GM23338 (cell line): ENCODE measurements at regions not wholly inside any gene's neighbourhood (a gene's known extent, or its start where the extent isn't known, plus 50 kb on each side); places are given as distances from the start of the nearest gene placed in this dataset.
"Not testable (repeated sequence)": the region's sequence is repeated elsewhere in the genome, so short reads cannot be mapped to it uniquely, and the experiment has no call there.

Source experiments
- EZH2 ChIP-seq: fragments of 200-600 bp; sonication (generic); IDR thresholded peaks from one replicate; pipeline ENCODE4 v1.8.0; 2017; ENCODE audit warnings: antibody characterized with exemption, mild to moderate bottlenecking, low read depth; ENCODE audit not compliant: unreplicated experiment
- EZH2phosphoT487 ChIP-seq: fragments of 200-600 bp; sonication (generic); IDR thresholded peaks from one replicate; pipeline ENCODE4 v1.8.1; 2018; ENCODE audit warnings: antibody characterized with exemption; ENCODE audit not compliant: unreplicated experiment
- JUNB ChIP-seq: IDR thresholded peaks from one replicate; pipeline ENCODE4 v1.6.1; 2016; ENCODE audit warnings: antibody characterized with exemption; ENCODE audit not compliant: unreplicated experiment
- POLR2AphosphoS5 ChIP-seq: IDR thresholded peaks from 2 replicates; pipeline ENCODE4 v1.6.1; 2016; ENCODE audit warnings: antibody characterized with exemption, low read depth
- TF ChIP-seq, protein P1 (sequence below), 2 experiments: fragments of 200-600 bp in 1 of 2; sonication (generic) in 1 of 2; conservative IDR thresholded peaks; 2 replicates each; pipeline versions ENCODE4 v1.5.1 to v1.6.1; 2016 to 2017; ENCODE audit warnings: antibody characterized with exemption in 2 of 2, low read depth in 2 of 2, mild to moderate bottlenecking in 2 of 2, moderate library complexity in 1 of 2
- TF ChIP-seq, protein P2 (sequence below): fragments of 250-450 bp; sonication (Bioruptor Pico); IDR thresholded peaks from 2 replicates; pipeline ENCODE4 v1.5.0; 2020; ENCODE audit warnings: mild to moderate bottlenecking, moderate library complexity

DNA sequence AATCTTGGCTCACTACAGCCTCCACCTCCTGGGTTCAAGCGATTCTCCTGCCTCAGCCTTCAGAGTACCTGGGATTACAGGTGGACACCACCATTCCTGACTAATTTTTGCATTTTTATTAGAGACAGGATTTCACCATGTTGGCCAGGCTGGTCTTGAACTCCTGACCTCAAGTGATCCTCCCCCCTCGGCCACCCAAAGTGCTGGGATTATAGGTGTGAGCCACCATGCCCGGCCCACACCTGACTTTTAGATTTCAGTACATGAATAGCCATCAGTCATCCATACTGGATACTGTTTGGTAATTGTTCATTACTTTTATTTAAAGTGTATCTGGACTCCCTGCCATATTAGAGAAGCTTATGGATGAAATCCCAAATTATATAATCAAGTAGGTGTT, 82.6 kb upstream of the DCC start:
- not testable (repeated sequence) for TF ChIP-seq EZH2phosphoT487, JUNB, POLR2AphosphoS5, EZH2
- TF ChIP-seq, protein P1, sequence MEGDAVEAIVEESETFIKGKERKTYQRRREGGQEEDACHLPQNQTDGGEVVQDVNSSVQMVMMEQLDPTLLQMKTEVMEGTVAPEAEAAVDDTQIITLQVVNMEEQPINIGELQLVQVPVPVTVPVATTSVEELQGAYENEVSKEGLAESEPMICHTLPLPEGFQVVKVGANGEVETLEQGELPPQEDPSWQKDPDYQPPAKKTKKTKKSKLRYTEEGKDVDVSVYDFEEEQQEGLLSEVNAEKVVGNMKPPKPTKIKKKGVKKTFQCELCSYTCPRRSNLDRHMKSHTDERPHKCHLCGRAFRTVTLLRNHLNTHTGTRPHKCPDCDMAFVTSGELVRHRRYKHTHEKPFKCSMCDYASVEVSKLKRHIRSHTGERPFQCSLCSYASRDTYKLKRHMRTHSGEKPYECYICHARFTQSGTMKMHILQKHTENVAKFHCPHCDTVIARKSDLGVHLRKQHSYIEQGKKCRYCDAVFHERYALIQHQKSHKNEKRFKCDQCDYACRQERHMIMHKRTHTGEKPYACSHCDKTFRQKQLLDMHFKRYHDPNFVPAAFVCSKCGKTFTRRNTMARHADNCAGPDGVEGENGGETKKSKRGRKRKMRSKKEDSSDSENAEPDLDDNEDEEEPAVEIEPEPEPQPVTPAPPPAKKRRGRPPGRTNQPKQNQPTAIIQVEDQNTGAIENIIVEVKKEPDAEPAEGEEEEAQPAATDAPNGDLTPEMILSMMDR (conservative IDR thresholded peaks at IDR 0.05; ENCODE audit: low read depth in 2 of 2), result not testable (repeated sequence)
- TF ChIP-seq, protein P2, sequence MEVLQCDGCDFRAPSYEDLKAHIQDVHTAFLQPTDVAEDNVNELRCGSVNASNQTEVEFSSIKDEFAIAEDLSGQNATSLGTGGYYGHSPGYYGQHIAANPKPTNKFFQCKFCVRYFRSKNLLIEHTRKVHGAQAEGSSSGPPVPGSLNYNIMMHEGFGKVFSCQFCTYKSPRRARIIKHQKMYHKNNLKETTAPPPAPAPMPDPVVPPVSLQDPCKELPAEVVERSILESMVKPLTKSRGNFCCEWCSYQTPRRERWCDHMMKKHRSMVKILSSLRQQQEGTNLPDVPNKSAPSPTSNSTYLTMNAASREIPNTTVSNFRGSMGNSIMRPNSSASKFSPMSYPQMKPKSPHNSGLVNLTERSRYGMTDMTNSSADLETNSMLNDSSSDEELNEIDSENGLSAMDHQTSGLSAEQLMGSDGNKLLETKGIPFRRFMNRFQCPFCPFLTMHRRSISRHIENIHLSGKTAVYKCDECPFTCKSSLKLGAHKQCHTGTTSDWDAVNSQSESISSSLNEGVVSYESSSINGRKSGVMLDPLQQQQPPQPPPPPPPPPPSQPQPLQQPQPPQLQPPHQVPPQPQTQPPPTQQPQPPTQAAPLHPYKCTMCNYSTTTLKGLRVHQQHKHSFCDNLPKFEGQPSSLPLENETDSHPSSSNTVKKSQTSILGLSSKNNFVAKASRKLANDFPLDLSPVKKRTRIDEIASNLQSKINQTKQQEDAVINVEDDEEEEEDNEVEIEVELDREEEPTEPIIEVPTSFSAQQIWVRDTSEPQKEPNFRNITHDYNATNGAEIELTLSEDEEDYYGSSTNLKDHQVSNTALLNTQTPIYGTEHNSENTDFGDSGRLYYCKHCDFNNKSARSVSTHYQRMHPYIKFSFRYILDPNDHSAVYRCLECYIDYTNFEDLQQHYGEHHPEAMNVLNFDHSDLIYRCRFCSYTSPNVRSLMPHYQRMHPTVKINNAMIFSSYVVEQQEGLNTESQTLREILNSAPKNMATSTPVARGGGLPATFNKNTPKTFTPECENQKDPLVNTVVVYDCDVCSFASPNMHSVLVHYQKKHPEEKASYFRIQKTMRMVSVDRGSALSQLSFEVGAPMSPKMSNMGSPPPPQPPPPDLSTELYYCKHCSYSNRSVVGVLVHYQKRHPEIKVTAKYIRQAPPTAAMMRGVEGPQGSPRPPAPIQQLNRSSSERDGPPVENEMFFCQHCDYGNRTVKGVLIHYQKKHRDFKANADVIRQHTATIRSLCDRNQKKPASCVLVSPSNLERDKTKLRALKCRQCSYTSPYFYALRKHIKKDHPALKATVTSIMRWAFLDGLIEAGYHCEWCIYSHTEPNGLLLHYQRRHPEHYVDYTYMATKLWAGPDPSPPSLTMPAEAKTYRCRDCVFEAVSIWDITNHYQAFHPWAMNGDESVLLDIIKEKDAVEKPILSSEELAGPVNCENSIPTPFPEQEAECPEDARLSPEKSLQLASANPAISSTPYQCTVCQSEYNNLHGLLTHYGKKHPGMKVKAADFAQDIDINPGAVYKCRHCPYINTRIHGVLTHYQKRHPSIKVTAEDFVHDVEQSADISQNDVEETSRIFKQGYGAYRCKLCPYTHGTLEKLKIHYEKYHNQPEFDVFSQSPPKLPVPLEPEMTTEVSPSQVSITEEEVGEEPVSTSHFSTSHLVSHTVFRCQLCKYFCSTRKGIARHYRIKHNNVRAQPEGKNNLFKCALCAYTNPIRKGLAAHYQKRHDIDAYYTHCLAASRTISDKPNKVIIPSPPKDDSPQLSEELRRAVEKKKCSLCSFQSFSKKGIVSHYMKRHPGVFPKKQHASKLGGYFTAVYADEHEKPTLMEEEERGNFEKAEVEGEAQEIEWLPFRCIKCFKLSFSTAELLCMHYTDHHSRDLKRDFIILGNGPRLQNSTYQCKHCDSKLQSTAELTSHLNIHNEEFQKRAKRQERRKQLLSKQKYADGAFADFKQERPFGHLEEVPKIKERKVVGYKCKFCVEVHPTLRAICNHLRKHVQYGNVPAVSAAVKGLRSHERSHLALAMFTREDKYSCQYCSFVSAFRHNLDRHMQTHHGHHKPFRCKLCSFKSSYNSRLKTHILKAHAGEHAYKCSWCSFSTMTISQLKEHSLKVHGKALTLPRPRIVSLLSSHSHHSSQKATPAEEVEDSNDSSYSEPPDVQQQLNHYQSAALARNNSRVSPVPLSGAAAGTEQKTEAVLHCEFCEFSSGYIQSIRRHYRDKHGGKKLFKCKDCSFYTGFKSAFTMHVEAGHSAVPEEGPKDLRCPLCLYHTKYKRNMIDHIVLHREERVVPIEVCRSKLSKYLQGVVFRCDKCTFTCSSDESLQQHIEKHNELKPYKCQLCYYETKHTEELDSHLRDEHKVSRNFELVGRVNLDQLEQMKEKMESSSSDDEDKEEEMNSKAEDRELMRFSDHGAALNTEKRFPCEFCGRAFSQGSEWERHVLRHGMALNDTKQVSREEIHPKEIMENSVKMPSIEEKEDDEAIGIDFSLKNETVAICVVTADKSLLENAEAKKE (CRISPR knock-in tag), result not testable (repeated sequence)
